Adrenal gland (tissue), 5 donors: ENCODE measurements at regions not wholly inside any gene's neighbourhood (a gene's known extent, or its start where the extent isn't known, plus 50 kb on each side); places are given as distances from the start of the nearest gene placed in this dataset.

ENCODE experiments used
- POLR2A ChIP-seq, 2 donors: fragments of 450-650 bp; IDR thresholded peaks; one replicate each; pipeline ENCODE4 v1.6.1; 2017; ENCODE audit warnings: antibody characterized with exemption in 2 of 2, mild to moderate bottlenecking in 2 of 2, moderate library complexity in 1 of 2
- TF ChIP-seq, protein P1 (sequence below), 6 experiments: fragments of 450-650 bp in 4 of 6; fragments of 200-600 bp in 2 of 6; sonication (generic) in 1 of 6; IDR thresholded peaks; 1 replicate in 5 of 6; 2 replicates in 1 of 6; pipeline versions ENCODE4 v1.5.1 to v1.8.0; 2016 to 2021; ENCODE audit warnings: antibody characterized with exemption in 6 of 6, mild to moderate bottlenecking in 2 of 6, moderate library complexity in 1 of 6
- donor health status: DM: no; HTN: no; CAD: no.

DNA sequence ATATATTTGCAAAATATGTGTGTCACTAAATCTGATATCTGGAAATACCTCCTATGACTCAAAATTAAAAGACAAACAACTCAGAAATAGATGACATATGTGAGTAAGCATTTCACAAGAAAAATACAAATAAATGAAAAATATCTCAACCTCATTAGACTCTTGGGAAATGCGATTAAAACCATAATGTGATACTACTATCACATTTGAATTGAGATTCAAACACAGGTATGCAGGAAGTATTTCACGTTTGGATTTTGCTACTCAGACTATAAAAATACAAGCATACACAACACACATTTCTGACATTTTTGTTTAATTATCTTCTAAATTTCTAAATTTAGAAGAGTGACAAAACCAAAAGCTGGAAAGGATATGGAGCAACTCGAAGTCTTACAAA is 811.9 kb upstream of the LRRC4C start:
- TF ChIP-seq, protein P1, sequence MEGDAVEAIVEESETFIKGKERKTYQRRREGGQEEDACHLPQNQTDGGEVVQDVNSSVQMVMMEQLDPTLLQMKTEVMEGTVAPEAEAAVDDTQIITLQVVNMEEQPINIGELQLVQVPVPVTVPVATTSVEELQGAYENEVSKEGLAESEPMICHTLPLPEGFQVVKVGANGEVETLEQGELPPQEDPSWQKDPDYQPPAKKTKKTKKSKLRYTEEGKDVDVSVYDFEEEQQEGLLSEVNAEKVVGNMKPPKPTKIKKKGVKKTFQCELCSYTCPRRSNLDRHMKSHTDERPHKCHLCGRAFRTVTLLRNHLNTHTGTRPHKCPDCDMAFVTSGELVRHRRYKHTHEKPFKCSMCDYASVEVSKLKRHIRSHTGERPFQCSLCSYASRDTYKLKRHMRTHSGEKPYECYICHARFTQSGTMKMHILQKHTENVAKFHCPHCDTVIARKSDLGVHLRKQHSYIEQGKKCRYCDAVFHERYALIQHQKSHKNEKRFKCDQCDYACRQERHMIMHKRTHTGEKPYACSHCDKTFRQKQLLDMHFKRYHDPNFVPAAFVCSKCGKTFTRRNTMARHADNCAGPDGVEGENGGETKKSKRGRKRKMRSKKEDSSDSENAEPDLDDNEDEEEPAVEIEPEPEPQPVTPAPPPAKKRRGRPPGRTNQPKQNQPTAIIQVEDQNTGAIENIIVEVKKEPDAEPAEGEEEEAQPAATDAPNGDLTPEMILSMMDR (IDR thresholded peaks at IDR 0.05), result no peak
- TF ChIP-seq POLR2A (IDR thresholded peaks at IDR 0.05), result no peak
